DMS79 (cell line): ENCODE measurements at regions not wholly inside any gene's neighbourhood (a gene's known extent, or its start where the extent isn't known, plus 50 kb on each side); places are given as distances from the start of the nearest gene placed in this dataset.
"Not testable (repeated sequence)": the region's sequence is repeated elsewhere in the genome, so short reads cannot be mapped to it uniquely, and the experiment has no call there.

Experiments
- DNase-seq: peaks from one replicate; lab custom pipeline; 2025; lab: John Stamatoyannopoulos, UW

DNA sequence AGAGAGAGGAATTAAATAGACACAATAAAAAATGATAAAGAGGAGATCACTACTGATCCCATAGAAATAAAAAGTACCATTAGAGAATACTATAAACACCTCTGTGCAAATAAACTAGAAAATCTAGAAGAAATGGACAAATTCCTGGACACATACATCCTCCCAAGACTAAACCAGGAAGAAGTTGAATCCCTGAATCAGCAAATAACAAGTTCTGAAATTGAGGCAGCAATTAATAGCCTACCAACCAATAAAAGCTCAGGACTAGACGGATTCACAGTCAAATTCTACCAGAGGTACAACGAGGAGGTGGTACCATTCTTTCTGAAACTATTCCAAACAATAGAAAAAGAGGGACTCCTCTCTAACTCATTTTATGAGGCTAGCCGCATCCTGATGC is 862.7 kb upstream of the NRXN1 start:
- DNase-seq = not testable (repeated sequence)

DNA sequence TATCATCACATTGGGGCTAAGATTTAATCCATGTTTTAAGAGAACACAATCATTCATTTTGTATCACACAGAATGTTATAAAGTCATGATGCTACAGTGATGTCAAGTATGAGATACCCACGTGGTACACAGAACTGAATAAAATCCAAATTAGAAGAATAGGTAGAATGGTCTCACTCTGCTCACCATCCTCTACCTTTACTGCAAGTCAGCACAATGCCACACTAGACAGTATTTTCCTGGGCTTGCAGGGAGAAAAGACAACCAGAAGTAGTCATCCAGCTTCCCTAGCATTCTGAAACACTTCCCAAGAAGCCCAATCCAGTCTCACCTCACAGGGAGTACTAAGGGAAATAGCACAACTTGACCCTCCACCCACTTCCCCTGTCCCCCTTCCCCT is 856.2 kb upstream of the NRXN1 start:
- no peak for DNase-seq

DNA sequence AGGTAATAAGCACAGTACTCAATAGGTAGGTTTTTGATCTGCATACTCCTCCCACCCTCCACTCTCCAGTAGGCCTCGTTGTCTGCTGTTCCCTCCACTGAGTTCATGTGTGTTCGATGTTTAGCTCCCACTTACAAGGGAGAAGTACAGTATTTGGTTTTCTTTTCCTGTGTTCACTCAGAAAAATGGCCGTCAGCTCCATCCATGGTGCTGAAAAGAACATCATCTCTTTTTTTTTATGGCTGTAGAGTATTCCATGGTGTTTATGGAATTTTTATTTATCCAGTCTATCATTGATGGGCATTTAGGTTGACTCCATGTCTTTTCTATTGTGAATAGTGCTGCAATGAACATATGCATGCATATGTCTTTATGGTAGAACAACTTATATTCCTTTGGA is 849.7 kb upstream of the NRXN1 start:
- DNase-seq = no peak

DNA sequence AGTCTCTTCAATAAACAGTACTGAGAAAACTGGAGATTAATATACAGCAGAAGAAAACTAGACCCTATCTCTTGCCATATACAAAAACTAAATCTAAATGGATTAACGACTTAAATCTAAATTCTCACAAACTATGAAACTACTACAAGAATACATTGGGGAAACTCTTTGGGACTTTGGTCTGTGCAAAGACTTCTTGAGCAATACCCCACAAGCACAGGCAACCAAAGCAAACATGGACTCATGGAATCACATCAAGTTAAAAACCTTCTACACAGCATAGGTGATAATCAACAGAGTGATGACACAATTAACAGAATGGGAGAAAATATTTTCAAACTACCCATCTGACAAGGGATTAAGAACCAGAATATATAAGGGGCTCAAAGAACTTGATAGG is 848.2 kb upstream of the NRXN1 start:
- DNase-seq = no peak

DNA sequence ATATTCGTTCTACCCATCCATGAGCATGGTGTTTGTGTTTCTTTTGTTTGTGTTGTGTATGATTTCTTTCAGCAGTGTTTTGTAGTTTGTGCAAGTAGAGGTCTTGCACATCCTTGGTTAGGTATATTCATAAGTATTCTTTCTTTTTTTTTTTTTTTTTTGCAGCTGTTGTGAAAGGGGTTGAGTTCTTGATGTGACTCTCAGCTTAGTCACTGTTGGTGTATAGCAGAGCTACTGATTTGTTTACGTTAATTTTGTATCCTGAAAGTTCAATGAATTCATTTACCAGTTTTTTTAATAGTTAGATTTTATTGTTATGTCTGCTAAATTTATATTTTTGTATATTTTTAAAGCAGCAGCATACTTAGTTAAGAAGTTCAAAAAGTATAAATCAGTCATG is 834.4 kb upstream of the NRXN1 start:
- DNase-seq = no peak

DNA sequence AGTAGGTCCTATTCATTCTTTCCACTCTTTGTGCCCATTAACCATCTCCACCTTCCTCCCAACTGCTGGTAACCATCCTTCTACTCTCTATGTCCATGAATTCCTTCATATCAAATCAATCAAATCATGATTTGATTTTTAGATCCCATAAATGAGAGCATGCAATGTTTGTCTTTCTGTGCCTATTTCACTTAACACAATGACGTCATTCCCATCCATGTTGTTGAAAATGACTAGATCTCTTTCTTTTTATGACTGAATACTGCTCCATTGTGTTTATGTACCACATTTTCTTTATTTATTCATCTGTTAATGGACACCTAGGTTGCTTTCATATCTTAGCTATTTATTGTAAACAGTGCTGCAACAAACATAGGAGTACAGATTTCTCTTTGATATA is 827.3 kb upstream of the NRXN1 start:
- no peak for DNase-seq

DNA sequence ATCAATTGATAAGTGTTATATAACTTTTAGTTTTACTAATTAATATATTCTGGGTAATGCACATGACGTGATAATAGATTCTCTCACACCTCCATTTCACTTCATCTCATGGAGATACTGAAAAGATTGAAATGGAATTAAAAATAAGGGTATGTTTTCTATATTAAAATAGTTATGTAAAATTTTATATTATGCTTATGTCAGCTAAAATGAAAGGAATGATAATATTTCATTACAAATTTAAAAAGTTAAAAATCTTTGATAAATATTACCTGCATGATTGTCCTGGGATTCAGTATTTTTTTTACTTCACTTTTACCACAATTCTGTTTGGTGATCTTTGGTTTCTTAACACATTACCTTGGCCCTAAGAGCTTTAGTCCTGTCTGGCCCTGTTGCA is 823.8 kb upstream of the NRXN1 start:
- DNase-seq = no peak

DNA sequence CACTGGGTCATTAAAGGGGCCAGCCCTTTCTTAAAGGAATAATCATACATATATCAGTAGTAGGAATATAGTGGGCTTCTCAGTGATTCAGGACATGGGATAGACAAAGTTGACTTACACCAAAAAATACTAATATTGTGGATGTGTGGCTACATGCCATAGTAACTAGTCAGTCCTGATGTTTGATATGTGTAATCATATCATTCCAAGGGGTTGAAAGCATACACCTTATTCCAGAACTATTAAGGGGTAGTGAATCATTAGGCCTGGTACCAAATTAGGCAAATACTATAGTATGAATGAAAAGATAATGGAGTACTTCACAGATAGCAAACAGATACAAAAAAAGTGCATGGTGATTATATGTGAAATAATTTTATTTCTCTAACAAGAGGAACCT is 814.9 kb upstream of the NRXN1 start:
- no peak for DNase-seq

DNA sequence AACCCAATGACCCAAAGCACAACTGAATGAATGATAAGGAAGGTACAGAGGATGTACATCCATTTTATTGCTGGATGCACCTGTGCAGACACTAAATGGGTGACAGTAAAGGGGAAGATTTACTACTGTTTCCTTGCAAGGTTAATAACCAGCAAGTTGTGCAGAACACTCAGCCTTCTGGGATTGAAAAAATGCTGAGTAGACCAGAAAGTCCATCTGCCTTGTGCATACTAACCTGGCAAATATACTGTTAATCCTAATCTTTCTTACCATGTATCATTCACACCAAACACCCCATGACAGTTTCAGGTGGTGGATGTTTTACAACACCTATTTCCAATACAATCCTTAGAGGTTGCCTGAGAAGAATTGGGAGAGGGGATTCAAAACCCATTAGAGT is 814.1 kb upstream of the NRXN1 start:
- no peak for DNase-seq

DNA sequence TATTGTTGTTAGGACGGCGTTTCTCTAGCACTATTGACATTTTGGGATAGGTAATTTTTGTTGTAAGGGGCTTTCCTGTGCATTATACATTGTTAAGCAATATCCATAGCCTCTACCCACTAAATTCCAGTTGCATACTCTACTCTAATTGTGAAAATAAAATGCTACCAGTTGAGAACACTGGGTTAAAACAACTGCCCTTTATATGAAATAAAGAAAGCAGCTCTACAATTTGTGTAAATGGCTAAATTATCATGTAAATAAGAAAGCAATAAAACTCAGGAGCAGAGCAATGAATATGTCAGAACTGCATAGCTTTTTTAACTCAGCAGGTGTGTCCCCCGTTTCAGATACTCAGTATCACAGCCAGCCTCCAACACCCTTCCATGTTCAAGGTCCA is 812.7 kb upstream of the NRXN1 start:
- no peak for DNase-seq

DNA sequence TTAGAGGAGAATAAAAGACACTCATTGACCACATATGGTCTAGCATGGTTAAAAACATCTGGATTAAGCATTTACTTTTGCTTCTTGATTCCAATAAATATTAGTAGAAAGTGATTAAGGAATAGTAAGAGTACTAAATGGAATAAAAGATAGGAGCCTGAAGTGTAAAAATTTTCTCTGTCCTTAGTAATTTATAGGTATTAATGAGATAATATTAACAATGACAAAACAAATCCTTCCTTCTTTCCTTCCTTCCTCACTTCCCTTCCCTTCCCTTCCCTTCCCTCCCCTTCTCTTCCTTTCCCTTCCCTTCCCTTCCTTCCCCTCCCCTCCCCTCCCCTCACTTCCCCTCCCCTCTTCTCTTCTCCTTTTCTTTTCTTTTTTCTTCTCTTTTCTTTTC is 797.5 kb upstream of the NRXN1 start:
- DNase-seq = no peak

DNA sequence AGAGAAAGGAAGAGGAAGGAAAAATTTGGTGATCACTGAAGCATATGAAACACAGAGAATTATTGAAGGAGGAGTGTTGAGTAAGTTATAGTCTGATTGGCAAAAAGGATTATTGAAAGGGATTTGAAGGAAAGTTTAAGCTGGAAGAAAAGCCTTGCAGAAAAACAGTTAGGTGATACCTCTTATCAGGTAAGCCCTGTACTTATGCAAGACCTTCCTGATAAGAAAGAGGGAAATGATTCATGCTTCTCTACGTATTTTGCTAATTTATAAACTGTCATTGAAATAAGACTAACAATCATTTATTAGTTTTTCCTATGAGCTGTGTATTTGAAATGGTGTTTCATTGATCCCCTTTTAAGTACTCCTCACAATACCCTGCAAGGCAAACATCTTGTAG is 793.9 kb upstream of the NRXN1 start:
- no peak for DNase-seq

DNA sequence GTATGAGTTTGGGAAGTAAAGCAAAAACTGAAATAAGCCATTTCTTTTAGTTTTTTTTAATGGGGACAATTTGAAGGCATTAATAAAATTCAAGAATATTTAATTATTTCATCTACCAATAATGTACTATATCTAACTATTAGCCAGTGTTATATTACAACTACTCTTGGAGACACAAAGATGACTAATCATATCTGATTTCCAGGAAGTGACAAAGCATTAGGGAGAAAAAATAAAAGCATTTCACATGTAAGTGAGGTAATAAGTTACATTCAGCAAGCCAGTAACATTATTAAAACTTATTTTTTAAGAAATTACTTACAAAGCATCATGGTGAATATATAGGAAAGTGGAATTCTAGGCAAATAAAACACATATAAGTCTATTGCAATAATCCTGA is 781.3 kb upstream of the NRXN1 start:
- DNase-seq = no peak

DNA sequence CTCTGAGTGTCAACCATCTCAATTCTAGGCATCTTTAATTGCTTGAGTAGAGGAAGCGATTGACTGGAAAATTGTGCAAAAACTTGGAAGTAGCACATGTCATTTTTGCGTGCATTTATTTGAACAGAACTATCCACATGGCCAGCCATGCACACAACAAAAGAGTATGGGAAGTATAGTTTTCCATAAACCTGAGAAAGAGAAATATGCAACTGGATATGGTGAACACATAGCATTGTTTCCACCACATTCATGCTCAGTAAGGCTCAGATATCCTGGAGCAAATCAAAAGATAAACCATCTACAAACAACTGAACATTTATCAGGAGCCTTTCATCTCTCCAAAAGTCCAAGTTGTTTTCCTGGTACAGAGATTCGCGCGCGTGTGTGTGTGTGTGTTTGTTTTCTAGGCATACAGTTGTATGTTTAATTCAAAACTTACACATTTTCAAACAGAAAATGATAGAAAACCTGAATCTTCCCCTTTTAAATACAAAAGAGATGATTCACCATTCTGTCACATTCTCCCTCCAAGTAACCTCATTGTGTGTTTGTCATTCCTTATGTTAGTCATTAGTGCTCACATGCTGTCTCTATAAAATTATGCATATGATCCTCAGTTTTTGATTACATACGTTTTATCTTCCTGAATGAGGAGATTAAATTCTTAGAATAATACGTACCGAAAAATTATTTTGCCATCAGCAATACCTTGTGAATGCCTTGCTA is 780.4 kb upstream of the NRXN1 start:
- DNase-seq = no peak

DNA sequence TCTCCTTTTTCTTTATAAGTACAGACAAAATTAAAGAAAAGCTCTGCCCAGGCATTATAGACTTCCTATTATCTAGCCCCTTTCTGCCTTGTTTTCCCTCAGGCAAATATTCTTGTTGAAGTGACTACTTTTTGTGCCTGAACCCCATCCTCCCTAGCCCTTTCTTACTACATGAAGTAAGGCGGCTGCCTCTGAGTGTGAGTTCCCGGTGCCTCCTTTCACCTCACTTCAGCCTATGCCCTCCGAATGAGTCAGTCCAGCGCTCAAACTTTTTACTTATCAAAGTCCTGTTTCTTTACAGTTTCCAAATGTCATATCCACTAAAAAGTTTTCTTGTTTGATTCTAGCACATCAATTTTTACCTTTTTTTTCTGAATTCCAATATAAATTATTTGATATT is 778.3 kb upstream of the NRXN1 start:
- no peak for DNase-seq

DNA sequence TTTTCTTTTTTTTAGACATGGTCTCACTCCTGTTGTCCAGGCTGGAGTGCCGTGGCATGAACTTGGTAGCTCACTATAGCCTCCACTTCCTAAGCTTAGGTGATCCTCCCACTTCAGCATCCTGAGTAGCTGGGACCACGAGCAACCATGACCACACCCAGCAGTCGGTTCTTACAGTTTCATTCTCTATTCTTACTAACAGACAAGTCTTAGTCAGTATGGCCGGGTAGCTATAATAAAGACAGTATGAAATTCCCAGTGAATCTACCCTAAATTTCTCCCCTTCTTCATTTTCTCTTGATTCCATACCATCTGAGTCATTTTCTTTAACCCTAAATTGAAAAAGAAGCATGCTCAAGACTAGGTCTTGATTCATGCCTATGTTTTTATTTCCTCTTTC is 775.3 kb upstream of the NRXN1 start:
- DNase-seq = no peak

DNA sequence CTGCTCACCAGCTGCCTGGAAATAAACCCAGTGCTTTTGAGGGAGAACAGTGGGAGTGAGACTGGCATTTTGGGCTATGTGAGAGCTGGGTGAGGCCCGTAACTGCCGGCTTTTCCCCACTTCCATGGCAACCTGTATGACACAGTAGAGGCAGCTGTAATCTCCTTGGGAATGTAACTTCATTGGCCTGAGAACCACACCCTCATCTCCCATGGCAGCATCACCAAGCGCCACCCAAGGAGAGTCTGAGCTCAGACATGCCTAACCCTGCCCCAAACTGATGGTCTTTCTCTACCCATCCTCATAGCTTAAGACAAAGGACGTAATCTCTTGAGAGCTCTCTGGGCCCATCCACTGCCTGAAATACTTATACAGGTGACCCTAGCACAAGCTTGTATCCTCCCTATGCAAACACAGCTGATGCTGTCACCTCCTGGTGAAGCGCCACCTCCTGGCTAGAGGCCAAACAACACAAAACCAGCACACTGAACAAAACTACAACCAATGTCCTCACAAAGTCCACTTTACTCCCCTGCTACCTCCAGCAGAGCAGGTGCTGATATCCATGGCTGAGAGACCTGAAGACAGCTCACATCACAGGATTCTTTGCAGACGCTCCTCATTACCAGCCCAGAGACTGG is 763.4 kb upstream of the NRXN1 start:
- no peak for DNase-seq

DNA sequence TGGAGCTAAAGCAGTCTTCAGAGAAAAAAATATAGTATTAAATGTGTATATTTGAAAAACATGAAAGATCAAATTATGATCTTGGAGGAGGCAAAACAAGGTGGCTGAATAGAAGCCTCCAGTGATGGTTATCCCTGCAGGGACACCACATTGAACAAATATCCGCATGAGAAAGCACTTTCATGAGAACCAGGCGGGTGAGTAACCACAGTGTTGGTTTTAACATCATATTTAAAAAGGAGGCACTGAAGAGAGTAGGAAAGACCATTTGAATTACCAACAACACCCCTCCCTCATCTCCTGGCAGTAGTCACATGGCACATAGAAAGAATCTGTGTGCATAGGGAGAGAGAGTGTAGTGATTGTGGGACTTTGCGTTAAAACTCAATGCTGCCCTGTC is 759.6 kb upstream of the NRXN1 start:
- no peak for DNase-seq

DNA sequence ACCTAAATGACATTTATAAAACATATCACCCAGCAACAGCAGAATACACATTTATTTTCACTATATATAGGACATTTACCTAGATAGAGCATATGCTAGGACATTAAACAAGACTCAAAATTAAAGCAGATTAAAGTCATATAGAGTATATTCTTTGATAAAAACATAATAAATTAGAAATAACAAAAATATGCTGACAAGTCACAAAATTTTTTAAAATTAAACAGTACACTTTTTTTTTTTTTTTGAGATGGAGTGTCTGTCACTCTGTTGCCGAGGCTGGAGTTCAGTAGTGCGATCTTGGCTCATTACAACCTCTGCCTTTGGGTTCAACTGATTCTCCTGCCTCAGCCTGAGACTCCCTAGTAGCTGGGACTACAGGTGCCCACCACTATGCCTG is 758.9 kb upstream of the NRXN1 start:
- no peak for DNase-seq

DNA sequence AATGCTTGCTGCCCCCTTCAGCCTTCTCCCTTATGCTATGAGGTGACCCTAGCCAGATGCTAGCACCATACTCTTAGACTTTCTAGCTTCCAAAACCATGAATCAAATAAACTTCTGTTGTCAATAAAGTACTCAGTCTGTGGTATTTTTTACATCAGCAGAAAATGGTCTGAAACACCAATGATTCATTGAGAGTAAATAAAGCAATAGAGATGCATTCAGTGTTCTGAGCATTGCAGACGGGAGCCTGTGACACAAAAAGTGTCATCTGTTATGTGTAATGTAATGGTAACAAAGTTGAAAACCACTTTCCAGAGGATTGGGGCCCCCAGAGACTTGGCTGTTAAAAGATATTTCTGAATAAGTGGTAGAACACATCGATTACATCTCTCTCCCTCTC is 758.0 kb upstream of the NRXN1 start:
- DNase-seq = no peak

DNA sequence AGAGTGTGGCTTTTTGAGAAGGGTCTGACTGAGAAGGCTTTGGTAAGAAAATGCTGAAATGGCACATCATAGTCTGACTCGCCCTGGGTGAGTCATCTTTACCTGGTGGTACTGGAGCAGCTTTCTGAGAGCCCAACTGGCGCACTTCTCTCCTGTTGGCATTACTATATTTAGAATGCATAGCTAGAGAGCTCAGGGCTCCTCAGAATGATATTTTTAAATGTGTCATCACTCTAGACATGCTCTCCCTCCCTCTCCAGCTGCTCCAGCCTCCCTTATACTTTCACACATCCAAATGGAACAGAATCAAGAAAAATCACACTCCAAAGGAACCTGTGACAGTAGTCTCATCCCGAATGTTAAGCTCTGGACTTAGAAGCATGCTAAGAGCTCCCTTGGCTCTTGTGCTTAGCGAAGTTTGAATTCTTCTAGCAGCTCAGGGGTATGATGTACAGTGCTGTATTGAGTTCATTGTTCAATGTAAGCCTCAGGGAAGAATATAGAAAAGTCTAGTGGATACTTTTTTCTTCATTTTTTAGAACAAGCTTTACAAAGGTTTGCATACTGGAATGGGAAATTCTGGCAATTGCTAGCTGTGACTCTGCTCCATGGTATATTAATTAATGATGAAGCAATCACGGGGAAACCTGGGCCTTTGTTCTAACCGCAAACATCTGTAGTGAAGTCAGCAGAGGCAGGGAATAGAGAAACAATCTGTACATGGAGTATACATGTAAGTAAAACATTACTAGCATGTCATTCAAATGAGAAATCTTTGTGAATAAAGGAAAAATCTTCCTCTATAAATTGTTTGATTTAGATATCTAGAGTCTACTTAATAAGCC is 751.2 kb upstream of the NRXN1 start:
- no peak for DNase-seq

DNA sequence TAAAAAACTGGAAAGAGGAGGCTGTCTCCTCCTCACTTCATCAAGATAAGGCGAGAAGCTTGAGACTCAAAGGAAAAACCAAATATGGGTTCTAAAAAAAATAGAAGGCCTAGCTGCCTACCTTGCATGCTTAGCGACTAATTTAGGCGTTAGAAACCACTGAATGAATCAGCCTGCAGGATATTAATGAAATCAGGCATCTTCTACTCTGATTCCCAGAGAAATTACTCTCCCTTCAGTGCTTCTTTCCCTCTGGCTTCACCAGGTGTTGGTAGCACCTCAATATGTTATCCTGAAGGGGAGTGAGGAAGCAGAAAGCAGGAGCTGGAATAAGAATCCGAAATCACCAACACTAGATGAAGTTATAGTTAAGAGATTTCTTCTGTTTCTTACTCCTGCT is 749.8 kb upstream of the NRXN1 start:
- DNase-seq = no peak

DNA sequence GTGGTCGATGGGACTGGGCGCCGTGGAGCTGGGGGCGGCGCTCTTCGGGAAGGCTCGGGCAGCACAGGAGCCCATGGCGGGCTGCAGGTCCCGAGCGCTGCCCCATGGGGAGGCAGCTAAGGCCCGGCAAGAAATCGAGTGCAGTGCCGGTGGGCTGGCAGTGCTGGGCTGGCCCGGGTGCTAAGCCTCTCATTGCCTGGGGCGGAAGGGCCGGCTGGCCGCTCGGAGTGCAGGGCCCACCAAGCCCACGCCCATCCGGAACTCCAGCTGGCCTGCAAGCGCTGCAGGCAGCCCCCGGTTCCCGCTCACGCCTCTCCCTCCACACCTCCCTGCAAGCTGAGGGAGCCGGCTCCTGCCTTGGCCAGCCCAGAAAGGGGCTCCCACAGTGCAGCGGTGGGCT is 748.4 kb upstream of the NRXN1 start:
- no peak for DNase-seq
